DMS114 treated with DMSO at 0.1 percent for 48 hours (cell line): ENCODE measurements at regions not wholly inside any gene's neighbourhood (a gene's known extent, or its start where the extent isn't known, plus 50 kb on each side); places are given as distances from the start of the nearest gene placed in this dataset.

ENCODE experiments used
- DNase-seq: peaks from one replicate; lab custom pipeline; 2025; ENCODE audit not compliant: unreplicated experiment; lab: John Stamatoyannopoulos, UW

DNA sequence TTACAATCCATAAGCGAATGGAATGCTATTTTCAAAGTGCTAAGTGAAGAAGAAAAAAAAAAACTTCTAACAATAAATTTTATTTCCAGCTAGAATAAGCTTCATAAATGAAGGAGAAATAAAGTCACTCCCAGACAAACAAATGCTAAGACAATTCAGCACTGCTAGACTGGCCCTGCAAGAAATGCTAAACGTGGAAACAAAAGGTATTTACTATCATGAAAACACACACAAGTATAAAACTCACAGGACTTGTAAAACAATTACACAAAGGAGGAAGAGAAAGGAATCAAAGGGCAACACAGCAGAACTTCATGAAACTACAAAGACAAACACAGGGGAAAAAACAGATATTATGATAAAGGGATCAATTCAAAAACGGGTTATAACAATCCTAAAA lies 85.8 kb upstream of the NELL2 start:
- DNase-seq = no peak

DNA sequence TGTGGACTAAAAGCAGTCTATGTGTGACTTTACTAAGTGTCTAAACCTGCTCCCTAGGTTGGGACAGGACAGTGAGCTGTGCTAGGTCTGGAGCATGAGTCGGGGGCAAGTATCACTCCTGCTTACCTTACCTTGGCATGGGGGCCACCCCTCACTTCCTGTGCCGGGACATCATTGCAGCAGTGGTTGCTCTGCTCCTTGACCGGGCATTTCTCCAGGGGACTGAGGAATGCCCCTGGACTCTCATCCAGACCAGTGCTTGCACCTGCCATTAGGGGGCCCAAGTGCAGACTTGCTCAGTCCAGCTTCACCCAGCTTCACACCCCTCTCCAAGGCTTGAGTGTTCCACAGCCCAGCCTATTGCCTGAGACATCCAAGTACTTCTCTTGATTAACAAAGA lies 84.7 kb upstream of the NELL2 start:
- no peak for DNase-seq

DNA sequence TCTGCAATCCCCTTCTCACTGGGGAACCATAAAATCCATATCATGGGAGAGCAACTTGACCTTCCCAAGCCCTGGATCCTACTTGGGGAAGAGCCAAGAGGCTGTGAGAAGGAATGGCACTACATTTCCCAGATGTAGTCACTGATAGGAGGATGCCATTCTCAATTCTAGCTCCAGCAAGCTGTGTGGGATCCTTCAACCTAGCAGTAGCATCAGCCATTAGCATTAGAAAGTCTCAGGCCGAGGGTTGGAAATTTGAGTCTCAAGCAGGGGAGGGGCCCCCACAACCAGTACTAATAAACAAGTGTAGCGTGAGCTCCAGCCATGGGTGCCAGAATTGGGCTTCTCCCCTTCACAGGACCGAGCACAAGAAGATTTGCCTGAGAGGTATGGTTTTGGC lies 84.3 kb upstream of the NELL2 start:
- no peak for DNase-seq

DNA sequence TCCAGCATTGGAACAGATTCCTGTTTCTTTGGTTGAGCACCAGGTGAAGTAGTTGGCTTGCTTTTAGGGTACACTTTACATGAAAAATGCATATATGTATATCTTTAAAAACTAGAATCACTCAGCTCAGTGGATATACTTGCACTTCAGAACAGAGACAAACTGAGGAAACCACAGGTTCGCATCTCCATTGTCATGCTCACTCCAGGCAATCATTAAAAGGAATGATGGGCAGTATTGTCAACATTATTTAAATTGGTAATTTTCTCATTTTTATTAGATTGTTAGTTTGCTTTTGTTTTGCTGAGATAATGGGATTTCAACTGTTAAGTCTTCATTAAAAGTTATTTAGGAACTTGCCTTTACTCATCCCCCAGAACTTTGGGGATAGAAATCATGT lies 71.0 kb upstream of the NELL2 start:
- no peak for DNase-seq

DNA sequence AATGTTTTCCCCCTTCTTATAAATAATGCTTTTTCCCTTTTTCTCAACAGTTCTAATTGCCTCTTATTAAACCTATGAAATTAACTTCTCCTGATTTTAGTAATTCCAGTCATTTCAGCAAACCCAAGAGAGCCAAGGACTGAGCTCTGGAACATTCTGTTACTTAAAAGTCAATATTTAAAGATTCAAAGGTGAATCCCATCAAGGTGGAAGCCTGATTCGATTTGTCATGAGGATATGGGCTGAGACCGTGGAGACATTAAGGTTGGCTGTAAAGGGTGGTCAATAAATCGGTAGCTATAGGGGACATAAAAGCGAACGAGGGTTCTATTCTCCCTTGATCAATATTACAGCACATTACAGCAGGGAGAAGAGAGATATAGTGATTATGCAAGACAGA lies 66.6 kb upstream of the NELL2 start:
- no peak for DNase-seq

DNA sequence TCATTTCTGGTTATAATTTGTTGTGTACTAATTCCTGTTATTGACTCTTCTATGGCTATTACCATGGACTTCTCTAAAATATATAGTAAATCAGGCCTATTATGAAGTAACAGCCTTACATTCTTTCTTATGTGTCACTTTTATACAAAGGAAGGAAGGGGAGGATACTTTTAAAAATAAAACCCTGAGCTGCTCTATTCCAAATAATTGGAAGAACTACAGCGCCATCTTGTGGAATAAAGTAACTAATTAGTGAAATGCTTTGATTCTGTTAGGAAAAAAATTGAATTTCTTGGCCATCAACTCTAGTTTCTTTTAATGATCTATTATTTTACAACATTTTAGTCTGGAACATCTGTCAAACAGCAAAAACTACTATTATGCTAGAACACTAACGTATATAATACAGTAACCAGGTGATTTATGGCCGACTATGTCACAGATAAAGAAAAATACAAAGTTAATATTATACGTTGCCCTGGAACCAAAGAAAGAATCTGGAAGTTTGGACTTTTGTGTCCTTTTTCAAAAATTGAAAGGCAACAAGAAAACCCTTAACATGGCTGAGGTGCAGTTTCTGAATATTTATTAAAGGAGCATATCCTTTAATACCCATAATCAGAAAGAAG lies 55.0 kb upstream of the NELL2 start:
- peak; percentile 76 for DNase-seq

DNA sequence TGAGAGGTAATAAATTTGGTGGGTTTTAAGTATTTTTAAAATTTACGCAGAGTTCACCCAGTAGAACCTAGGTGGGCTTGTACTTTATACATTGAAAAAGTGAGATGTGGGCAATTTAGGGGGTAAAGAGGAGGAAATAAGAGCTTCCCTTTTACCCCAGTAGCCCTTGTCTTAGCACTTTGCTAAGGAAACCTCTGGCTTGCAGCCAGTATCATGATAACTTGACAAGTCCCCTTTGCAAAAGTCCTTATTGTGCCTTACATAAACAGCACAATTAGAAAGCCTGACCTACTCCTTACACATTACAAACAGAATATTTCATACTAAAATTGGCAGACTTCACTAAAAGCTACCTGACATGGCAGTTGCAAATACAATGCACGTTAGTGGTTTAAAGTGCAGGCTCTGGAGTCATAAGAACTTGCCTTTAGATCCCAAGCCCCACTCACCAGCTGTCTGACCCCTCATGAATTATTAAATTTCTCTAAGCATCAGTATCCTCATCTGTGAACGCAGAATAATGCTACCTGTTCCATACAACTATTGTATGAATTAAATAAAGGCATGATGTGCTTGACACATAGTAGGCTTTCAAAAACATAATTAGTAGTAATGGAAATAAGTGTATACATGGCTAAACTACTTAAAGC lies 53.2 kb upstream of the NELL2 start:
- DNase-seq = no peak
